Endothelial cell of umbilical vein (primary cell): ENCODE measurements at regions not wholly inside any gene's neighbourhood (a gene's known extent, or its start where the extent isn't known, plus 50 kb on each side); places are given as distances from the start of the nearest gene placed in this dataset.

ENCODE experiments used
- BruUV-seq: library from RNA; stranded (reverse); fragments of 400-500 nt; replicated peaks from 2 replicates; lab custom pipeline; 2021; lab: Mats Ljungman, UMichigan
- CTCF ChIA-PET: fragments of 300-600, 350-600 bp; sonication (Branson Sonifier 250); formaldehyde crosslinking; loops from one replicate; lab custom pipeline; 2021; ENCODE audit warnings: antibody characterized with exemption, inconsistent platforms; lab: Charles Lee
- POLR2A ChIA-PET: fragments of 300-600, 350-600 bp; sonication (Branson Sonifier 250); formaldehyde crosslinking; loops from one replicate; lab custom pipeline; 2021; ENCODE audit warnings: antibody characterized with exemption, inconsistent platforms; lab: Charles Lee
- DNase-seq: peaks from one replicate; pipeline ENCODE4 v3.0.0-alpha.2; 2011; ENCODE audit warnings: low read depth, low spot score
- FAIRE-seq: peaks from 2 replicates; lab custom pipeline; 2011; peaks lifted over from hg19 to GRCh38; lab: Jason Lieb, UNC
- H2AFZ ChIP-seq: 2 replicates; pipeline ENCODE4 v1.6.0; 2012; ENCODE audit warnings: low read depth, low read length, control low read depth, inconsistent platforms
- H3K27ac ChIP-seq: 2 replicates; pipeline ENCODE4 v1.5.1; 2011; ENCODE audit warnings: low read depth, mild to moderate bottlenecking, control low read depth, low read length, moderate library complexity; ENCODE audit not compliant: insufficient read depth
- H3K27me3 ChIP-seq, 2 experiments: 2 replicates each; pipeline versions ENCODE4 v1.6.0 to v1.6.1; 2011; ENCODE audit warnings: low read length in 2 of 2, mixed read lengths in 1 of 2; ENCODE audit not compliant: control insufficient read depth in 2 of 2, insufficient read depth in 2 of 2
- H3K36me3 ChIP-seq, 2 experiments: 2 replicates in 1 of 2; 3 replicates in 1 of 2; pipeline ENCODE4 v1.5.1; 2011; ENCODE audit warnings: low read length in 2 of 2, mild to moderate bottlenecking in 1 of 2, moderate library complexity in 1 of 2; ENCODE audit not compliant: control insufficient read depth in 2 of 2, insufficient read depth in 2 of 2; ENCODE audit errors: extremely low read depth in 1 of 2
- H3K4me1 ChIP-seq: 3 replicates; pipeline ENCODE4 v1.5.1; 2011; ENCODE audit warnings: mild to moderate bottlenecking, low read length; ENCODE audit not compliant: control insufficient read depth, insufficient read depth; ENCODE audit errors: extremely low read depth
- H3K4me2 ChIP-seq: 2 replicates; pipeline ENCODE4 v1.6.1; 2011; ENCODE audit warnings: low read length, control low read depth, mixed read lengths; ENCODE audit not compliant: insufficient read depth
- H3K4me3 ChIP-seq, 3 experiments: fragments of 200-600 bp in 1 of 3; sonication (generic), shearing (Covaris generic) in 1 of 3; replicated peaks in 1 of 3; 2 replicates each; pipeline ENCODE4 v1.5.1; 2011 to 2016; ENCODE audit warnings: control low read depth in 3 of 3, low read length in 3 of 3, mild to moderate bottlenecking in 2 of 3, inconsistent platforms in 1 of 3, low read depth in 1 of 3, moderate library complexity in 1 of 3; ENCODE audit not compliant: insufficient read depth in 1 of 3
- H3K79me2 ChIP-seq: 2 replicates; pipeline ENCODE4 v1.6.0; 2012; ENCODE audit warnings: low read length, inconsistent platforms; ENCODE audit not compliant: control insufficient read depth, insufficient read depth
- H3K9ac ChIP-seq: replicated peaks from 2 replicates; pipeline ENCODE3; 2011; ENCODE audit warnings: low read length, control low read depth; ENCODE audit not compliant: insufficient read depth; ENCODE audit errors: extremely low read depth
- H3K9me1 ChIP-seq: replicated peaks from 3 replicates; pipeline ENCODE4 v1.6.0; 2011; ENCODE audit warnings: mild to moderate bottlenecking, low read length; ENCODE audit not compliant: control insufficient read depth, insufficient read depth; ENCODE audit errors: extremely low read depth
- H3K9me3 ChIP-seq: replicated peaks from 2 replicates; pipeline ENCODE4 v1.5.1; 2012; ENCODE audit warnings: low read length, inconsistent platforms; ENCODE audit not compliant: control insufficient read depth, insufficient read depth
- H4K20me1 ChIP-seq: replicated peaks from 2 replicates; pipeline ENCODE3; 2011; ENCODE audit warnings: mild to moderate bottlenecking, low read length; ENCODE audit not compliant: control insufficient read depth, insufficient read depth; ENCODE audit errors: extremely low read depth
- EZH2 ChIP-seq: IDR thresholded peaks from 2 replicates; pipeline ENCODE4 v1.6.1; 2012; ENCODE audit warnings: borderline replicate concordance, low read depth, mild to moderate bottlenecking, moderate library complexity, low read length, inconsistent platforms; ENCODE audit not compliant: severe bottlenecking
- FOS ChIP-seq: IDR thresholded peaks from 2 replicates; pipeline ENCODE4 v1.6.1; 2011; ENCODE audit warnings: mild to moderate bottlenecking, low read length, moderate library complexity, borderline replicate concordance; ENCODE audit not compliant: insufficient read depth
- GATA2 ChIP-seq: IDR thresholded peaks from 2 replicates; pipeline ENCODE4 v1.7.0; 2011; ENCODE audit warnings: low read depth, mild to moderate bottlenecking, moderate library complexity, mixed read lengths, low read length; ENCODE audit not compliant: insufficient read length, insufficient read depth
- JUN ChIP-seq: IDR thresholded peaks from 2 replicates; pipeline ENCODE4 v1.6.1; 2011; ENCODE audit warnings: borderline replicate concordance, low read depth; ENCODE audit not compliant: insufficient read length, insufficient read depth
- MYC ChIP-seq: IDR thresholded peaks from one replicate; pipeline ENCODE4 v1.6.1; 2011; ENCODE audit warnings: mild to moderate bottlenecking, low read depth, low read length
- POLR2A ChIP-seq: IDR thresholded peaks from 2 replicates; pipeline ENCODE4 v1.6.1; 2012; ENCODE audit warnings: low read depth, mild to moderate bottlenecking, control low read depth, low read length
- POLR2AphosphoS5 ChIP-seq: IDR thresholded peaks from 2 replicates; pipeline ENCODE4 v1.6.1; 2012; ENCODE audit warnings: low read depth, mild to moderate bottlenecking, control low read depth, low read length, moderate library complexity; ENCODE audit not compliant: insufficient read depth
- dilution Hi-C: fragments of 300-500 bp; cut with MboI; formaldehyde crosslinking; loops from one replicate; pipeline ENCODE4 v1.15.0; 2019; ENCODE audit warnings: low sequenced_read_pairs; ENCODE audit not compliant: extremely low pct_ligation_motif_present
- intact Hi-C: fragments of 100-400 bp; cut with micrococcal nuclease; formaldehyde crosslinking; loops from one replicate; pipeline ENCODE4 v1.10.0; 2022
- TF ChIP-seq, protein P1 (sequence below): IDR thresholded peaks from 2 replicates; pipeline ENCODE4 v1.6.1; 2011; ENCODE audit not compliant: insufficient read depth, insufficient read length
- TF ChIP-seq, protein P2 (sequence below), 2 donors: IDR thresholded peaks; 1 replicate in 1 of 2; 2 replicates in 1 of 2; pipeline ENCODE4 v1.5.1; 2011; ENCODE audit warnings: low read length in 2 of 2, mild to moderate bottlenecking in 2 of 2, moderate library complexity in 2 of 2, control low read depth in 1 of 2, inconsistent platforms in 1 of 2, low read depth in 1 of 2; ENCODE audit not compliant: insufficient read depth in 1 of 2; ENCODE audit errors: extremely low read depth in 1 of 2

DNA sequence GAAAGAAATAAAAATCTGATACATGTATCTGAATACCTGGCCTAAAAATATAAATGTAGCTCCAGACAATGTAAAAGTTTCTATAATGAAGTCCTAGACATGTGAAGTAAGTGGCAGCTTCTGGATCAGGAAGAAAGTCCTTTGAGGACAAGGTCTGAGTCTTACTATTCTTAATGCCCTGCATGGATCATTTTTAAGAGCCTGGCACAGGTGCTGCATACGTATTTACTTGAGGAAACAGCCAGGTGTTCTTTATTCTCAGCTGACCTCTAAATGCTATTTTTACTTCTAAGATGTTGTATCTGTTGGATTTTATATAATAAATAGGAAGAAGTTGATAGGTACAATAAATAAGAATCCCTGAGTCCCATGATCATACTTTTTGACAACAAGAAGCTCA is 750.0 kb upstream of the LUZP2 start:
- ChIA-PET CTCF (no interaction called here), POLR2A (no interaction called here)
- no peaks in the 10 kb centered on the region for H3K27me3 ChIP-seq
- BruUV-seq: no TSS peak
- no peaks in the 10 kb centered on the region for H3K36me3 ChIP-seq
- no peaks in the 10 kb centered on the region for H3K79me2 ChIP-seq
- no peaks in the 10 kb centered on the region for H3K9me1 ChIP-seq
- no peaks in the 10 kb centered on the region for H3K4me1 ChIP-seq
- no peak overlapping the region for H3K4me2 ChIP-seq
- no peaks in the 10 kb centered on the region for H3K9me3 ChIP-seq
- no peak overlapping the region for H3K9ac ChIP-seq
- intact Hi-C loops (no loop called here), dilution Hi-C loops (no loop called here)
- FAIRE-seq (no peak), DNase-seq (no peak)
- no peak overlapping the region for H2AFZ ChIP-seq
- no peak for TF ChIP-seq EZH2
- TF ChIP-seq POLR2AphosphoS5: no peak
- no peak for TF ChIP-seq FOS
- TF ChIP-seq JUN: no peak
- TF ChIP-seq, protein P1, sequence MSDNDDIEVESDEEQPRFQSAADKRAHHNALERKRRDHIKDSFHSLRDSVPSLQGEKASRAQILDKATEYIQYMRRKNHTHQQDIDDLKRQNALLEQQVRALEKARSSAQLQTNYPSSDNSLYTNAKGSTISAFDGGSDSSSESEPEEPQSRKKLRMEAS: no peak
- TF ChIP-seq, protein P2, sequence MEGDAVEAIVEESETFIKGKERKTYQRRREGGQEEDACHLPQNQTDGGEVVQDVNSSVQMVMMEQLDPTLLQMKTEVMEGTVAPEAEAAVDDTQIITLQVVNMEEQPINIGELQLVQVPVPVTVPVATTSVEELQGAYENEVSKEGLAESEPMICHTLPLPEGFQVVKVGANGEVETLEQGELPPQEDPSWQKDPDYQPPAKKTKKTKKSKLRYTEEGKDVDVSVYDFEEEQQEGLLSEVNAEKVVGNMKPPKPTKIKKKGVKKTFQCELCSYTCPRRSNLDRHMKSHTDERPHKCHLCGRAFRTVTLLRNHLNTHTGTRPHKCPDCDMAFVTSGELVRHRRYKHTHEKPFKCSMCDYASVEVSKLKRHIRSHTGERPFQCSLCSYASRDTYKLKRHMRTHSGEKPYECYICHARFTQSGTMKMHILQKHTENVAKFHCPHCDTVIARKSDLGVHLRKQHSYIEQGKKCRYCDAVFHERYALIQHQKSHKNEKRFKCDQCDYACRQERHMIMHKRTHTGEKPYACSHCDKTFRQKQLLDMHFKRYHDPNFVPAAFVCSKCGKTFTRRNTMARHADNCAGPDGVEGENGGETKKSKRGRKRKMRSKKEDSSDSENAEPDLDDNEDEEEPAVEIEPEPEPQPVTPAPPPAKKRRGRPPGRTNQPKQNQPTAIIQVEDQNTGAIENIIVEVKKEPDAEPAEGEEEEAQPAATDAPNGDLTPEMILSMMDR (IDR thresholded peaks at IDR 0.05; ENCODE audit: extremely low read depth in 1 of 2, insufficient read depth in 1 of 2, low read depth in 1 of 2, low read length in 2 of 2): no peak
- no peak for TF ChIP-seq GATA2
- no peak for TF ChIP-seq POLR2A
- TF ChIP-seq MYC: no peak
- H4K20me1 ChIP-seq: no peaks in the 10 kb centered on the region
- H3K4me3 ChIP-seq: no peak overlapping the region
- H3K27ac ChIP-seq: no peak overlapping the region
